GM21825 (cell line): ENCODE measurements at regions not wholly inside any gene's neighbourhood (a gene's known extent, or its start where the extent isn't known, plus 50 kb on each side); places are given as distances from the start of the nearest gene placed in this dataset.

Experiments used
- ATAC-seq: cut with Tn5 transposase; IDR thresholded peaks from one replicate; pipeline ENCODE4 v1.9.1; 2021; ENCODE audit warnings: mild to moderate bottlenecking, moderate library complexity; ENCODE audit not compliant: unreplicated experiment

- ATAC-seq: no peak
Observed at GRCh38 chr15:69829974-69830373, 267.7 kb downstream of the TLE3 start.

GRCh38 chr15:69830430-69830829, 267.3 kb downstream of the TLE3 start:
- no peak for ATAC-seq

GRCh38 chr15:69830876-69831275, 266.8 kb downstream of the TLE3 start:
- ATAC-seq: no peak

- no peak for ATAC-seq
Observed at GRCh38 chr15:69834267-69834666, 263.4 kb downstream of the TLE3 start.

GRCh38 chr15:69834761-69835160, 263.0 kb downstream of the TLE3 start:
- no peak for ATAC-seq

- ATAC-seq: no peak
Observed at GRCh38 chr15:69836048-69836447, 261.7 kb downstream of the TLE3 start.

GRCh38 chr15:69836526-69837230, 261.0 kb downstream of the TLE3 start:
- no peak for ATAC-seq

GRCh38 chr15:69838338-69838737, 259.4 kb downstream of the TLE3 start:
- no peak for ATAC-seq

GRCh38 chr15:69838994-69839393, 258.7 kb downstream of the TLE3 start:
- no peak for ATAC-seq

GRCh38 chr15:69841113-69841828, 256.4 kb downstream of the TLE3 start:
- ATAC-seq: no peak

- no peak for ATAC-seq
Observed at GRCh38 chr15:69842851-69843250, 254.9 kb downstream of the TLE3 start.

GRCh38 chr15:69843276-69843899, 254.3 kb downstream of the TLE3 start:
- no peak for ATAC-seq

- no peak for ATAC-seq
Observed at GRCh38 chr15:69843900-69844304, 253.8 kb downstream of the TLE3 start.

- ATAC-seq: no peak
Observed at GRCh38 chr15:69845159-69845558, 252.6 kb downstream of the TLE3 start.

- no peak for ATAC-seq
Observed at GRCh38 chr15:69847625-69848024, 250.1 kb downstream of the TLE3 start.

- no peak for ATAC-seq
Observed at GRCh38 chr15:69848096-69848495, 249.6 kb downstream of the TLE3 start.

GRCh38 chr15:69848551-69849231, 249.0 kb downstream of the TLE3 start:
- ATAC-seq: no peak

- ATAC-seq: no peak
Observed at GRCh38 chr15:69849232-69849610, 248.5 kb downstream of the TLE3 start.

- ATAC-seq: no peak
Observed at GRCh38 chr15:69852482-69852881, 245.2 kb downstream of the TLE3 start.

GRCh38 chr15:69852916-69853315, 244.8 kb downstream of the TLE3 start:
- no peak for ATAC-seq

- no peak for ATAC-seq
Observed at GRCh38 chr15:69853544-69853951, 244.2 kb downstream of the TLE3 start.

- ATAC-seq: no peak
Observed at GRCh38 chr15:69854001-69854400, 243.7 kb downstream of the TLE3 start.
